Naive thymus-derived CD4-positive, alpha-beta T cell (primary cell): ENCODE measurements at regions not wholly inside any gene's neighbourhood (a gene's known extent, or its start where the extent isn't known, plus 50 kb on each side); places are given as distances from the start of the nearest gene placed in this dataset.
A peak's percentile ranks its signal among the peaks of the same experiment; 100 is the strongest.

Experiments
- ATAC-seq: fragments of 150-1000 bp; cut with Tn5 transposase; 2 replicates; pipeline ENCODE4 v1.10.0; 2021; ENCODE audit warnings: mild to moderate bottlenecking, moderate library complexity
- CTCF ChIA-PET: fragments of 350-600 bp; sonication (Branson Sonifier 250); formaldehyde crosslinking; loops from one replicate; lab custom pipeline; 2021; ENCODE audit warnings: antibody characterized with exemption; lab: Charles Lee
- POLR2A ChIA-PET: fragments of 350-600 bp; sonication (Branson Sonifier 250); formaldehyde crosslinking; loops from one replicate; lab custom pipeline; 2021; ENCODE audit warnings: antibody characterized with exemption, inconsistent platforms; lab: Charles Lee
- DNase-seq, 9 donors: peaks; one replicate each; pipeline versions ENCODE4 v3.0.0 to v3.0.0-alpha.2; 2020 to 2022; ENCODE audit warnings: mixed read lengths in 1 of 9
- H3K27ac ChIP-seq: one replicate; pipeline ENCODE4 v1.7.0; 2013; ENCODE audit warnings: mild to moderate bottlenecking, low read depth, low read length, moderate library complexity
- H3K27me3 ChIP-seq, 2 donors: one replicate each; pipeline ENCODE4 v1.7.0; 2013; ENCODE audit warnings: low read length in 2 of 2, mild to moderate bottlenecking in 2 of 2, moderate library complexity in 2 of 2; ENCODE audit not compliant: control insufficient read depth in 2 of 2, insufficient read depth in 2 of 2
- H3K36me3 ChIP-seq, 3 experiments: 1 replicate in 2 of 3; 2 replicates in 1 of 3; pipeline ENCODE4 v1.7.0; 2013; ENCODE audit warnings: low read length in 3 of 3, mild to moderate bottlenecking in 3 of 3, moderate library complexity in 1 of 3; ENCODE audit not compliant: insufficient read depth in 3 of 3, control insufficient read depth in 2 of 3
- H3K4me1 ChIP-seq, 2 donors: one replicate each; pipeline ENCODE4 v1.7.0; 2013; ENCODE audit warnings: low read length in 2 of 2, mild to moderate bottlenecking in 2 of 2, moderate library complexity in 1 of 2; ENCODE audit not compliant: control insufficient read depth in 2 of 2, insufficient read depth in 2 of 2
- H3K4me3 ChIP-seq: 2 replicates; pipeline ENCODE4 v1.7.0; 2013; ENCODE audit warnings: mild to moderate bottlenecking, low read length
- H3K9me3 ChIP-seq, 3 experiments: 1 replicate in 2 of 3; 2 replicates in 1 of 3; pipeline ENCODE4 v1.7.0; 2013; ENCODE audit warnings: low read length in 3 of 3; ENCODE audit not compliant: control insufficient read depth in 2 of 3
- H3K27ac Mint-ChIP-seq, 9 donors: one replicate each; pipeline ENCODE4 v1.8.0; 2020 to 2022; ENCODE audit warnings: mixed read lengths in 9 of 9, mild to moderate bottlenecking in 8 of 9, moderate library complexity in 5 of 9, inconsistent platforms in 2 of 9
- H3K27me3 Mint-ChIP-seq, 5 donors: one replicate each; pipeline ENCODE4 v1.8.0; 2021 to 2022; ENCODE audit warnings: mixed read lengths in 5 of 5, mild to moderate bottlenecking in 1 of 5
- H3K36me3 Mint-ChIP-seq, 5 donors: one replicate each; pipeline ENCODE4 v1.8.0; 2020 to 2022; ENCODE audit warnings: mixed read lengths in 5 of 5, mild to moderate bottlenecking in 3 of 5, inconsistent platforms in 1 of 5
- H3K4me1 Mint-ChIP-seq, 7 donors: one replicate each; pipeline ENCODE4 v1.8.0; 2020 to 2022; ENCODE audit warnings: mixed read lengths in 7 of 7, mild to moderate bottlenecking in 3 of 7, inconsistent platforms in 1 of 7
- H3K4me3 Mint-ChIP-seq, 10 donors: one replicate each; pipeline ENCODE4 v1.8.0; 2020 to 2022; ENCODE audit warnings: mild to moderate bottlenecking in 10 of 10, mixed read lengths in 10 of 10, moderate library complexity in 6 of 10, inconsistent platforms in 2 of 10
- H3K9me3 Mint-ChIP-seq, 11 donors: one replicate each; pipeline ENCODE4 v1.8.0; 2020 to 2022; ENCODE audit warnings: mixed read lengths in 11 of 11, mild to moderate bottlenecking in 4 of 11, inconsistent platforms in 1 of 11, moderate library complexity in 1 of 11
- intact Hi-C, 2 donors: fragments of 100-400 bp; cut with micrococcal nuclease; formaldehyde crosslinking; loops; one replicate each; pipeline ENCODE4 v1.15.1; 2023

GRCh38 chr4:181594188-181594587 lies 649.0 kb upstream of the TENM3 start:
- no peak overlapping the region for H3K4me3 ChIP-seq
- Mint-ChIP-seq H3K4me1 (peaks cover 0 to 2% (median 0%) of the 10 kb centered on the region in 7 donors), H3K4me3 (no peak overlapping the region), H3K27ac (no peak overlapping the region), H3K9me3 (peaks cover 0 to 27% (median 6%) of the 10 kb centered on the region in 11 donors), H3K36me3 (peaks cover 0 to 6% (median 0%) of the 10 kb centered on the region in 5 donors), H3K27me3 (no peaks in the 10 kb centered on the region)
- POLR2A ChIA-PET, result no interaction called here
- CTCF ChIA-PET, result interaction anchor here (0.7 kb wide), 1 partner anchor 780 kb away, joined by 3 read pairs; no protein-coding TSS in a partner anchor
- H3K27me3 ChIP-seq, result no peaks in the 10 kb centered on the region
- no peaks in the 10 kb centered on the region for H3K9me3 ChIP-seq
- no peaks in the 10 kb centered on the region for H3K36me3 ChIP-seq
- DNase-seq (no peak), ATAC-seq (no peak)
- no peaks in the 10 kb centered on the region for H3K4me1 ChIP-seq
- intact Hi-C loops, result no loop called here
- H3K27ac ChIP-seq, result no peak overlapping the region

- Histone ChIP-seq H3K36me3 (no peaks in the 10 kb centered on the region), H3K27ac (no peak overlapping the region), H3K9me3 (no peaks in the 10 kb centered on the region), H3K4me1 (no peaks in the 10 kb centered on the region), H3K27me3 (no peaks in the 10 kb centered on the region), H3K4me3 (no peak overlapping the region)
- Mint-ChIP-seq H3K4me3 (no peak overlapping the region), H3K36me3 (peaks cover 0 to 6% (median 0%) of the 10 kb centered on the region in 5 donors), H3K27ac (no peak overlapping the region), H3K4me1 (peaks cover 0 to 2% (median 0%) of the 10 kb centered on the region in 7 donors), H3K27me3 (no peaks in the 10 kb centered on the region), H3K9me3 (peaks cover 0 to 27% (median 5%) of the 10 kb centered on the region in 11 donors)
- intact Hi-C loops, result no loop called here
- DNase-seq (no peak), ATAC-seq (no peak)
- ChIA-PET POLR2A (no interaction called here), CTCF (no interaction called here)
These were observed 647.5 kb upstream of the TENM3 start for GRCh38 chr4:181595716-181596115.

GRCh38 chr4:181597766-181598165 lies 645.4 kb upstream of the TENM3 start:
- CTCF ChIA-PET, result no interaction called here
- no peaks in the 10 kb centered on the region for H3K4me1 Mint-ChIP-seq
- POLR2A ChIA-PET, result no interaction called here
- H3K36me3 ChIP-seq, result no peaks in the 10 kb centered on the region
- H3K4me3 ChIP-seq, result no peak overlapping the region
- H3K27ac ChIP-seq, result no peak overlapping the region
- ATAC-seq, result no peak
- no peak overlapping the region for H3K4me3 Mint-ChIP-seq
- intact Hi-C loops, result no loop called here
- no peaks in the 10 kb centered on the region for H3K27me3 Mint-ChIP-seq
- H3K9me3 Mint-ChIP-seq, result peaks cover 0 to 27% (median 6%) of the 10 kb centered on the region in 11 donors
- DNase-seq, result no peak
- peaks cover 0 to 6% (median 0%) of the 10 kb centered on the region in 5 donors for H3K36me3 Mint-ChIP-seq
- no peaks in the 10 kb centered on the region for H3K4me1 ChIP-seq
- no peaks in the 10 kb centered on the region for H3K27me3 ChIP-seq
- no peaks in the 10 kb centered on the region for H3K9me3 ChIP-seq
- no peak overlapping the region for H3K27ac Mint-ChIP-seq

- Mint-ChIP-seq H3K4me3 (no peak overlapping the region), H3K27me3 (no peaks in the 10 kb centered on the region), H3K27ac (no peak overlapping the region), H3K36me3 (peaks cover 0 to 6% (median 0%) of the 10 kb centered on the region in 5 donors), H3K9me3 (peaks cover 0 to 19% (median 6%) of the 10 kb centered on the region in 11 donors), H3K4me1 (no peaks in the 10 kb centered on the region)
- H3K9me3 ChIP-seq, result no peaks in the 10 kb centered on the region
- H3K36me3 ChIP-seq, result no peaks in the 10 kb centered on the region
- no peak overlapping the region for H3K27ac ChIP-seq
- no peak for DNase-seq
- intact Hi-C loops, result no loop called here
- no peak overlapping the region for H3K4me3 ChIP-seq
- ChIA-PET POLR2A (no interaction called here), CTCF (interaction anchor here (0.6 kb wide), 1 partner anchor 411 kb away, joined by 3 read pairs; no protein-coding TSS in a partner anchor)
- no peak for ATAC-seq
- no peaks in the 10 kb centered on the region for H3K27me3 ChIP-seq
- no peaks in the 10 kb centered on the region for H3K4me1 ChIP-seq
These were observed 644.1 kb upstream of the TENM3 start for GRCh38 chr4:181599134-181599533.

GRCh38 chr4:181601103-181601502 lies 642.1 kb upstream of the TENM3 start:
- Mint-ChIP-seq H3K9me3 (peaks cover 0 to 15% (median 3%) of the 10 kb centered on the region in 11 donors), H3K27ac (peak overlapping the region in 1 of 9 donors; percentile 51), H3K4me1 (no peaks in the 10 kb centered on the region), H3K4me3 (no peak overlapping the region), H3K36me3 (no peaks in the 10 kb centered on the region), H3K27me3 (no peaks in the 10 kb centered on the region)
- H3K36me3 ChIP-seq, result no peaks in the 10 kb centered on the region
- ChIA-PET CTCF (no interaction called here), POLR2A (no interaction called here)
- H3K4me3 ChIP-seq, result no peak overlapping the region
- no peaks in the 10 kb centered on the region for H3K4me1 ChIP-seq
- H3K9me3 ChIP-seq, result no peaks in the 10 kb centered on the region
- no peak for DNase-seq
- intact Hi-C loops, result no loop called here
- no peak overlapping the region for H3K27ac ChIP-seq
- ATAC-seq, result no peak
- no peaks in the 10 kb centered on the region for H3K27me3 ChIP-seq

GRCh38 chr4:181604546-181604945 lies 638.7 kb upstream of the TENM3 start:
- H3K27ac Mint-ChIP-seq, result no peak overlapping the region
- no peak for DNase-seq
- peaks cover 0 to 12% (median 2%) of the 10 kb centered on the region in 11 donors for H3K9me3 Mint-ChIP-seq
- ATAC-seq, result no peak
- Histone ChIP-seq H3K9me3 (no peaks in the 10 kb centered on the region), H3K4me3 (no peak overlapping the region), H3K36me3 (no peaks in the 10 kb centered on the region), H3K4me1 (no peaks in the 10 kb centered on the region), H3K27ac (no peak overlapping the region), H3K27me3 (no peaks in the 10 kb centered on the region)
- intact Hi-C loops, result no loop called here
- H3K4me3 Mint-ChIP-seq, result no peak overlapping the region
- POLR2A ChIA-PET, result no interaction called here
- no peaks in the 10 kb centered on the region for H3K36me3 Mint-ChIP-seq
- CTCF ChIA-PET, result no interaction called here
- H3K27me3 Mint-ChIP-seq, result no peaks in the 10 kb centered on the region
- H3K4me1 Mint-ChIP-seq, result no peaks in the 10 kb centered on the region

DNA sequence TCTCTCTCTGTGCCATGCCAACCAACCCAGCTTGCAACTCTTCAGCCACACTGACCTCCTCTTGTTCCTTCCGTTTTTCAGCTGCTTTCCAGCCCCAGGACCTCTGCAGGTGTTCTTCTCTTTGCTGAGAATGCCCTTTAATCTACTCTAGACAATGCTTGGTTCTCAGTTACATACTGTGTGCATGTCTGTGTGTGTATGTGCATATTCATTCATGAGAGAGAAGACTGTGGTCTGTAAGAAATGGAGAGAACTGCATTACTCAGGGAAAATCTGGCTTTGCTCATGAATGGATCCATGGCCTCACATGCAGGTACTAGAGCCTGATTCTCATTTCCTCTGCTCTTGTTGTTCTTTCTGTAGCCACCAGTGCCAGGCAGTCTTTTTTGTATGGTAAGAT lies 636.9 kb upstream of the TENM3 start:
- intact Hi-C loops, result no loop called here
- H3K9me3 Mint-ChIP-seq, result peaks cover 0 to 12% (median 2%) of the 10 kb centered on the region in 11 donors
- no peak overlapping the region for H3K4me3 ChIP-seq

More for the DNA sequence above, 636.9 kb upstream of the TENM3 start:
- H3K27ac ChIP-seq, result no peak overlapping the region
- Mint-ChIP-seq H3K36me3 (no peaks in the 10 kb centered on the region), H3K4me1 (no peaks in the 10 kb centered on the region), H3K4me3 (no peak overlapping the region), H3K27ac (no peak overlapping the region), H3K27me3 (no peaks in the 10 kb centered on the region)
- no peaks in the 10 kb centered on the region for H3K9me3 ChIP-seq
- H3K27me3 ChIP-seq, result no peaks in the 10 kb centered on the region
- ATAC-seq (no peak), DNase-seq (no peak)
- ChIA-PET CTCF (no interaction called here), POLR2A (no interaction called here)
- H3K36me3 ChIP-seq, result no peaks in the 10 kb centered on the region
- H3K4me1 ChIP-seq, result no peaks in the 10 kb centered on the region
